Large intestine (tissue), 3 donors: ENCODE measurements at regions not wholly inside any gene's neighbourhood (a gene's known extent, or its start where the extent isn't known, plus 50 kb on each side); places are given as distances from the start of the nearest gene placed in this dataset.

ENCODE experiments used
- DNase-seq, 2 donors: peaks; one replicate each; pipeline versions ENCODE4 v3.0.0 to v3.0.0-alpha.2; 2013
- H3K27ac ChIP-seq: one replicate; pipeline ENCODE4 v1.5.1; 2013; ENCODE audit warnings: low read length
- H3K27me3 ChIP-seq: 2 replicates; pipeline ENCODE4 v1.6.1; 2013; ENCODE audit warnings: low read length; ENCODE audit not compliant: control insufficient read depth, insufficient read depth
- H3K36me3 ChIP-seq: 2 replicates; pipeline ENCODE4 v1.6.1; 2013; ENCODE audit warnings: low read length; ENCODE audit not compliant: control insufficient read depth, insufficient read depth
- H3K4me1 ChIP-seq: one replicate; pipeline ENCODE4 v1.6.1; 2013; ENCODE audit warnings: low read length; ENCODE audit not compliant: control insufficient read depth, insufficient read depth
- H3K4me3 ChIP-seq: one replicate; pipeline ENCODE4 v1.5.1; 2013; ENCODE audit warnings: low read length
- H3K9me3 ChIP-seq: one replicate; pipeline ENCODE4 v1.6.1; 2013; ENCODE audit warnings: mild to moderate bottlenecking, low read depth, low read length, moderate library complexity; ENCODE audit not compliant: control insufficient read depth
- WGBS: methylation state at CpG from one replicate; pipeline ENCODE4 v1.1.5; 2013; ENCODE audit warnings: low lambda C conversion rate; ENCODE audit not compliant: insufficient coverage; 5-methylcytosine and 5-hydroxymethylcytosine counted together

DNA sequence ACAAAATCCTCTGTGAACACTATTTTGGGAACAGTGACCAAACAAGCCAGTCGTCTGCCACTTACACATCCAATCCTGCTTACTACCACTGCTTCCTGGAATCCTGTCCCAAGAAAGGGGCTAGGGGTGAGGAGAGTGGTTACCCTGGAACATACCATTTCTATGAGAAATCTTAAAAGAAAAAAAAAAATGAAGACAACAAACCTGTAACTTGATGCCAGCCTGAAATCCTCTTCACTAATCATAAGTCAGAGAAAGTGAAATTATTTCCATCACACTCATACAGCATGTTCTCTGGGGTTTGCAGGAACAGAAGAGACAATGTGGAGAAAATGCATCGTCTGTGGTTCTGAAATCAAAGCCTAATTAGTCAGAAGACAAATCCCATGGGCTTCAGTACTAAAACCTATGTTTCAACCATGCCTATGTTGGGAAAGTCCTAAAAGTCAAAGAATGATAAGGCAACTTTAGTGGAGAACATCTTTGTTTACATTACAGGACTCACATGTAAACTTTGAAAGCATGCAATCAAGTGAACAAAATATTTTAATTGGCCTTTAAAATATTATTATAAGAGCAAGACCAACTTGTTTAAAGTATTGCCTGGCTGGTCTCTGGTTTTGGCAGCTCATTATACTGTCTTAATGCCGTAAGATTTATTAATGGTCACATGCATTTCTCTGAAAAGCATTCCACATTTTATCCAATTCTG lies 220.7 kb downstream of the LTN1 start:
- no peak for DNase-seq
- Histone ChIP-seq H3K9me3 (no peaks in the 10 kb centered on the region), H3K4me3 (no peak overlapping the region), H3K27ac (no peak overlapping the region), H3K4me1 (no peaks in the 10 kb centered on the region), H3K27me3 (no peaks in the 10 kb centered on the region), H3K36me3 (no peaks in the 10 kb centered on the region)
- 100% methylated on average over 1 of the region's 3 CpGs for WGBS

DNA sequence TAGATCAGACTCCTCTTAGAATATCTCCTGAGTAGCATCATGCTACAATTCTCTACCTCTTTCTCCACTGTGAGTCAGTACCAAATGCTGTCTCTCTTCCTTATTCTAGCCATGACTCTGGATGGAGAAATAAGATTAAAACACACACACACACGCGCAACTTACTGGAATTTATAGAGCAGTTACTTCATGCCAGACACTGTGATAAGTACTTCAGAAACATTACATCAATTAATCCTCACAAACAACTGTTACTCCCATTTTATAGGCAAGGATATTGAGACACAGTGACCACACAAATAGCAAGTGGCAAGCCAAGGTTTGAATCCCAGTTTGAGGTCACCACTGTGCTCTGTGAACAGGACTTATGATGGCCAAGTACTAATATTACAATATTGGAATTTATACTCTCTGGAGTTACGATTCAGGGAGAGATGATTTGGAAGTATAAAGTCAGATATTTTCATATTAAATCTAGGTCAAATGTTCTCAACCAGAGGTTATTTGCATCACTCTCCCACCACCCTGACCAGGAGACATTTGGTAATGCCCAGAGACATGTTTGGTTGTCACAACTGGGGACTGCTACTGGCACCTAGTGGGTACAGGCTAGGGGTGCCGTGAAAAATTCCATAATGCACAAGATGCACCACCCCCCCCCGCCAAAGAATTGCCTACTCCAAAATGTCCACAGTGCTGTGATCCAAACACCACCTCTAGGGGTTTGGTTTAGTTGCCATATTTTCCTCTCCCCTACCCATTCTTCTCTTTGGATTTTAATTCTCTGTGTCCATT lies 221.6 kb downstream of the LTN1 start:
- Histone ChIP-seq H3K27ac (no peak overlapping the region), H3K9me3 (no peaks in the 10 kb centered on the region), H3K4me3 (no peak overlapping the region), H3K4me1 (no peaks in the 10 kb centered on the region), H3K36me3 (no peaks in the 10 kb centered on the region), H3K27me3 (no peaks in the 10 kb centered on the region)
- no CpG with 5 or more reads among the region's 5 CpGs for WGBS
- no peak for DNase-seq

DNA sequence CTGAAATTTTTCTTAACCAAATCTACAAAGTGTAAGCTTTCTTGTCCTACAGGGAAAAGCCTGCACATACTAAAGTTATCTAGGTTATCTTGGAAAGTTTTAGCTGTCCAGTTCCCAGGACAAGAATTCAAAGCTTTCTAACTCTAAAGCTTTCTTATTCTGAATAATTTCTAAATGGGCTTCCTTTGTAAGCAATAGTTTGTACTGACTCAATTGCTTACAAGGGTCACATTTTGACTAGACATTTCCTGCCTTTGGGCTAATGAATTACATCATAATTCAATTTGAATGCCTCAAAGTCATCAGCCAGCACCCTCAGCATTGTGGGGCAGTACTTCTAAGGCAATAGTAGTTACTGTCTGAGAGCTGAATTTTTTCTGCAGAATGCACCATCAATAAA lies 223.0 kb downstream of the LTN1 start:
- no peak overlapping the region for H3K27ac ChIP-seq
- H3K4me1 ChIP-seq: no peaks in the 10 kb centered on the region
- no peak for DNase-seq

DNA sequence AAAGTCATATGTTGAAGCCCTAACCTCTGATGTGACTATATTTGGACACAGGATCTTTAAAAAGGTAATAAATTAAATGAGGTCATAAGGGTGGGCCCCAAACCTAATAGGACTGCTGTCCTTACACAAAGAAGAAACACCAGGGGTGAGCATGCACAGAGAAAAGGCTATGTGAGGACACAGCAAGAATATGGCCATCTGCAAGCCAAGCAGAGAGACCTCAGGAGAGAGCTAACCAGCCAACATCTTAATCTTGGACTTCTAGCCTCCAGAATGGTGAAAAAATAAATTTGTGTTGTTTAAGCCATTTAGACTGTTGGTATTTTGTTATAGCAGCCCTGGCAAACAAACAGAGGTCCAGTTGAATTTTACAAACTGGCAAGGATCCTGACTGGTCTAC lies 223.9 kb downstream of the LTN1 start:
- Histone ChIP-seq H3K36me3 (no peaks in the 10 kb centered on the region), H3K9me3 (no peaks in the 10 kb centered on the region), H3K27me3 (no peaks in the 10 kb centered on the region), H3K4me3 (no peak overlapping the region), H3K4me1 (no peaks in the 10 kb centered on the region), H3K27ac (no peak overlapping the region)
- no peak for DNase-seq

More for the DNA sequence above, 223.0 kb downstream of the LTN1 start:
- H3K4me3 ChIP-seq: no peak overlapping the region
- H3K36me3 ChIP-seq: no peaks in the 10 kb centered on the region
- H3K27me3 ChIP-seq: no peaks in the 10 kb centered on the region
- no peaks in the 10 kb centered on the region for H3K9me3 ChIP-seq

DNA sequence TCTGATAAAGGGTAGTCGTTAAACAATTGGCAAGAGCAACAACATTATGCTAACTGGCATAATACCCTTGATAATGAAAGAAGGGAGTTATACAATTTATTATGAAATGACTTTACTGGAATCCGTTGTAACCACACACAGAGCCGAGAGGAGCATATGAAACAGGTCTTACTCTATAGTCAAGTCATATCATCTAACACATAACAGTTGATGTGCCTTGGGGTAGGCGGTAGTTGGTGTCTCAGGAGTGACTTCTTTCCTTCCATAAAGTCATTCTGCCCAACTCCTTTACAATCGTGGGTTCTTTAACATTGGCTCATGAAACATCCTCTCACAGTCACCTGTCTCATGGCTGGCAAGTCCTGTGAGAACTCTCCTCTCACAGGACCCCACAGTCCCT lies 225.2 kb downstream of the LTN1 start:
- H3K36me3 ChIP-seq: no peaks in the 10 kb centered on the region
- H3K4me3 ChIP-seq: no peak overlapping the region
- H3K9me3 ChIP-seq: no peaks in the 10 kb centered on the region
- H3K27me3 ChIP-seq: no peaks in the 10 kb centered on the region
- no peak overlapping the region for H3K27ac ChIP-seq
- H3K4me1 ChIP-seq: no peaks in the 10 kb centered on the region
- DNase-seq: no peak
- 100% methylated on average over 2 of the region's 5 CpGs for WGBS

DNA sequence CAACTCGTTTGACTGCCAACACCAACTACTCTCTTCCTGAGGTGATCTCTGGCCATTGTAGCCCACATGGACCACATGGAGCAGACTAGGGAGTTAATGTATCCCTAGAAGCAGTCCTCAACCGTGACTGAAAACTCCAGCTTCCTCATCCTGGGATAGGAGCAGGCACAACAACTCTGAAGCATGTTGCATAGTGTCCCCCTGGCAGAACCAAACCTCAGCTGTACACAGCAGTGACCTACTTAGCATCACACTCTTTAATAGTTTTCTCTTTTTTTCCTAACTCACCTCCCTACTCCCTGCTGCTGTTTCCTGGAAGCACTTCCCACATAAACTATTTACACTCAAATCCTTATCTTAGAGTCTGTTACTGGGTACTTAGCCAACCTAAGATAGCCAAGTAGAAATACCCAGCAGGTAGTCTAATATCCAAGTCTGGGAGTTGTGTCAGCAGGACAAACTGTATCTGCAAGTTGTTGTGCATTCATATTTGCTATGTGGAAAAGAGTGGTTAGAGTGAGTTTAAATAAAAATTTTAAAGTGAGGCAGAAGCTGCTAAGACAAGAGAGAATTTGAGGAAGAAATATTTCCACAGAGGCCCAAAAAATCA lies 228.8 kb downstream of the LTN1 start:
- Histone ChIP-seq H3K4me1 (no peaks in the 10 kb centered on the region), H3K27me3 (no peaks in the 10 kb centered on the region), H3K9me3 (no peaks in the 10 kb centered on the region), H3K4me3 (no peak overlapping the region), H3K36me3 (no peaks in the 10 kb centered on the region), H3K27ac (no peak overlapping the region)
- no CpG with 5 or more reads among the region's 2 CpGs for WGBS
- no peak for DNase-seq

DNA sequence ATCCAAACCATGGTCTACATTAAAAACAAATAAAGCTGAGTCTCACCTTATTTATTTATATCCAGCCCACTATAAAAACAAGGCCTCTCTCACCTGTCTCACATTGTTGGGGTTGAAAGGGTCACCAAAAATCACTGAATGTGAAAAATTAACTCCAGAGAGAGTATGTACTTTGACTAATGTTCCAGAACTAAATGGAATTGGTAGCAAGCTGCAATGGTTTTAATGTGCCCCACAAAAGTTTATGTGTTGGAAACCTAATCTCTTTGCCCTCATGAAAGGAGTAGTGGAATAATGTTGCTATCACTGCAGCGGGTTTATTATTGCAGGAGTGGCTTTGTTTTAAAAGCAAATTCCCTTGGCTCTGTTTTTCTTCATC lies 230.3 kb downstream of the LTN1 start:
- Histone ChIP-seq H3K36me3 (no peaks in the 10 kb centered on the region), H3K27me3 (no peaks in the 10 kb centered on the region), H3K4me1 (no peaks in the 10 kb centered on the region), H3K4me3 (no peak overlapping the region), H3K9me3 (no peaks in the 10 kb centered on the region), H3K27ac (no peak overlapping the region)
- WGBS: no CpG with 5 or more reads among the region's 1 CpG
- no peak for DNase-seq

DNA sequence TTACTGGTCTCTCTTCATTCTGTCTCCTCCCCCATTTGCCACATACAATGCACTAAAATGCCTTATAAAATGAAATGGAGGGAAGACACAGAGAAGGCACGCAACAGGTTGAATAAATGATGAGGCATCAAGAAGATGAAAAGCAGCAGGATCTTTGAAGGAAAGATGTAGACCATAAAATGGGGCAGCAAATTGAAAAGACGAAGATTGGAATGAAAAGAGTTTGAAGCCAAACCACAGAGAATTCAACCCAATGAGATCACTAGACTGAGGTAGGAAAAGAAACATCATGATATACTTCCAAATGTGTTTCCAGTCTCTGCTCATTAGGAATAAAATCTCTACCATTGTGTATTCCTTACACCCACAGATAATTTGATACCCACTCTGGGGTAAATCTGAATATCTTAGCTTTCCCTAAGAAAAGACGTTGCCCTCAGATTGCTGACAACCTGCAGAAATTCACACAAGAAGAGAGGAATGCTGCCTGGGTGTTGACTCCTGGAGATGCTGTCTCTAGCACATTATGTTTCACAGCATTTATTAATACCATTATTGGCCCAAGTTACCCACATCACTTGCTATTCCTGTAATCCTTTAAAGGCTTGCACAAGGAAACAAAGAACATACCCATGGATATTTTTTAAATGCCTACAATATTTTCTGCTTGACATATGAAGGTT lies 230.9 kb downstream of the LTN1 start:
- H3K4me1 ChIP-seq: no peaks in the 10 kb centered on the region
- 100% methylated on average over 1 of the region's 3 CpGs for WGBS
- H3K27ac ChIP-seq: no peak overlapping the region
- no peaks in the 10 kb centered on the region for H3K36me3 ChIP-seq
- H3K4me3 ChIP-seq: no peak overlapping the region
- no peaks in the 10 kb centered on the region for H3K27me3 ChIP-seq
- H3K9me3 ChIP-seq: no peaks in the 10 kb centered on the region
- no peak for DNase-seq

DNA sequence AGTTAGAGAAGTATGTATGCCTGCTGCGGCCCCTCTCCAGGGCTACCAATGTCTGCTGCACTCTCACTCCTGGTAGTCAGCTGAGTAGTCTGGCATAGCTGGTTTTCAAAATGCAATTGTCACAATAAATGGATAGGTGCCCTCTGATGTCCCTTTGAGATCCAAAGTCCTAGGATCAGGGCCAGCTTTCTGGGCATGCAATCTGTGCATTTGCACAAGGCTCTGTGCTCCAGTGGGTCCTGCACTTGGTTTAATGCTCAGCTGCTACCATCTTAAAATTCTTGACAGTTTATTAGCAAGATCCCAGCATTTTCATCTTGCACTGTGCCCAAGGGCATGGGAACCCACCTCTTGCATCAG lies 233.8 kb downstream of the LTN1 start:
- H3K9me3 ChIP-seq: no peaks in the 10 kb centered on the region
- H3K4me3 ChIP-seq: no peak overlapping the region
- DNase-seq: no peak
- no peak overlapping the region for H3K27ac ChIP-seq
- WGBS: no CpG with 5 or more reads among the region's 1 CpG
- no peaks in the 10 kb centered on the region for H3K4me1 ChIP-seq
- H3K36me3 ChIP-seq: no peaks in the 10 kb centered on the region
- H3K27me3 ChIP-seq: no peaks in the 10 kb centered on the region

DNA sequence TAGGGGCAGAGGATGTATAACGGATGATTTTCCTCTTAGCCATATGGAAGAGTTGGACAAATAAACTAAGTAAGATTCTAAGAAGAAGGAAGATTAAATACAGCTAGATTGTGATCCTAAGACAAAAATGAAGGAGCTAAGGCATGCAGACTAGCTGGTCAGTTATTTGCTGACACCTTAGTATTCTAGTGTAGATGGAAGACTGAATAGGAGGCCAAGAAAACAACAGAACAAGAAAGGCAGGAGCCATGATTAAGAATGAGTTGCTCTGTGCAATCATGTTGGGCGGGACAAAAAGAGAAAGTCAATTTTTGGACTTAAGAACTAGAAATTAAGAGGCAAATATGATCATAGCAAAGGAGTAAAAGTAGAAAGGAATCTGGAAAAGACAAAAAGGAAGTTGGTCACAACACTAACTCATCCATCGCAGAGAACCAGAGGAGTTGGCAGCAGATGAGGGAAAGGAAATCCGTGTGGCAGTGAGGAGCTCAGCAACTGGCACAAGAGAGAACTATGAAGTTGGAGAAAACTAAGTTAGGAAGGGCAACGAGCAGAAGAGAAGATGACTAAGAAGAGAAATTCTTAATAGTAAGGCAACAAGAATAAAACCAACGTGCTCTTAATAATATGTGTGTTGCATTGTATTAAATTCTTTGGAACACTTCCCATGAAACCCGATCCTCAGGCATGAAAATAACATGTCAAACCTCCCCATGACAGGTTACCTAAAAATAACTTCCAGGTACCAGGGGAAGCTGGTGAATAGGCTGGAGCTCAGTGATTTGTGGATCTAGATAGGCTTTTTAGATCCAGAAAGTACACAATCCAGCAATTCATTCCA lies 234.4 kb downstream of the LTN1 start:
- WGBS: 91% methylated on average over 4 of the region's 7 CpGs
- DNase-seq: no peak
- H3K4me3 ChIP-seq: no peak overlapping the region
- H3K27me3 ChIP-seq: no peaks in the 10 kb centered on the region
- no peak overlapping the region for H3K27ac ChIP-seq
- H3K9me3 ChIP-seq: no peaks in the 10 kb centered on the region
- no peaks in the 10 kb centered on the region for H3K4me1 ChIP-seq
- H3K36me3 ChIP-seq: no peaks in the 10 kb centered on the region
